ENCODE measurements at regions not wholly inside any gene's neighbourhood (a gene's known extent, or its start where the extent isn't known, plus 50 kb on each side); places are given as distances from the start of the nearest gene placed in this dataset.

GRCh38 chr12:90627180-90627896 is 327.6 kb downstream of the CCER1 start:
- no peaks in the 10 kb centered on the region for H3K23me2 ChIP-seq (ENCODE audit: insufficient read length, low read depth, low read length, poor library complexity, severe bottlenecking)
- no peak overlapping the region for H3K4me3 Mint-ChIP-seq

More at GRCh38 chr12:90627180-90627896, 327.6 kb downstream of the CCER1 start:
- H3K4me1 Mint-ChIP-seq, result no peaks in the 10 kb centered on the region; a peak in 1 of 4 replicates
- H3K9me3 ChIP-seq (ENCODE audit: control insufficient read depth, low read depth, low read length), result no peaks in the 10 kb centered on the region
- no peaks in the 10 kb centered on the region for H3K79me1 ChIP-seq (ENCODE audit: insufficient read depth, low read depth, low read length, poor library complexity, severe bottlenecking)
- H3T11ph ChIP-seq (ENCODE audit: low read length), result no peak overlapping the region
- H4K8ac ChIP-seq (replicated peaks; ENCODE audit: insufficient read length, low read depth, low read length), result no peak overlapping the region
- H3K27me3 ChIP-seq (ENCODE audit: insufficient read depth, low read length), result no peaks in the 10 kb centered on the region
- no peak for TF ChIP-seq CTCF (conservative IDR thresholded peaks at IDR 0.05)
- H3K14ac ChIP-seq (ENCODE audit: insufficient read depth, low read length), result no peak overlapping the region
- H3K9ac ChIP-seq (ENCODE audit: extremely low read depth, insufficient read length, low read length), result no peak overlapping the region
- H4K5ac ChIP-seq (ENCODE audit: insufficient read length, low read depth, low read length), result no peak overlapping the region
- H3K27ac ChIP-seq (ENCODE audit: insufficient read length, low read depth, low read length), result no peak overlapping the region
- no peaks in the 10 kb centered on the region for H4K20me1 ChIP-seq (ENCODE audit: control insufficient read depth, insufficient read depth, insufficient read length)
- no peak overlapping the region for H3K56ac ChIP-seq (ENCODE audit: insufficient read length, low read depth, low read length)
- H4K91ac ChIP-seq (ENCODE audit: insufficient read length, low read depth, low read length), result no peak overlapping the region
- no peak overlapping the region for H2AFZ ChIP-seq (ENCODE audit: low read length)
- no peak overlapping the region for H2BK15ac ChIP-seq (ENCODE audit: low read depth, low read length)
- H3K4me1 ChIP-seq (ENCODE audit: insufficient read depth, low read length), result no peaks in the 10 kb centered on the region
- no peaks in the 10 kb centered on the region for H3K27me3 Mint-ChIP-seq (ENCODE audit: low read depth)
- H3K9me3 Mint-ChIP-seq, result no peaks in the 10 kb centered on the region
- H3K18ac ChIP-seq (ENCODE audit: insufficient read length, low read depth, low read length), result no peak overlapping the region
- no peak for DNase-seq
- no peaks in the 10 kb centered on the region for H3K79me2 ChIP-seq (ENCODE audit: insufficient read depth, low read length)
- no peaks in the 10 kb centered on the region for H3K36me3 Mint-ChIP-seq (ENCODE audit: insufficient read depth in 1 of 3, low read depth in 3 of 3)
- no peak overlapping the region; a peak in 1 of 7 replicates for H3K27ac Mint-ChIP-seq
- H2BK5ac ChIP-seq (ENCODE audit: insufficient read length, low read length), result no peak overlapping the region
- H3K23ac ChIP-seq (ENCODE audit: insufficient read length, low read depth, low read length), result no peak overlapping the region
- no peak overlapping the region for H2BK12ac ChIP-seq (ENCODE audit: insufficient read length, low read depth, low read length)
- no peak overlapping the region for H2BK20ac ChIP-seq (ENCODE audit: low read depth, low read length, poor library complexity, severe bottlenecking)
- H2AK5ac ChIP-seq (ENCODE audit: insufficient read length, low read length), result no peak overlapping the region
- H3K4ac ChIP-seq (ENCODE audit: low read depth, low read length), result no peak overlapping the region
- H3K4me2 ChIP-seq (ENCODE audit: insufficient read depth, insufficient read length, low read length), result no peak overlapping the region
- no peak overlapping the region for H2BK120ac ChIP-seq (ENCODE audit: low read depth, low read length, poor library complexity, severe bottlenecking)
- WGBS (ENCODE audit: extremely low coverage, insufficient read length, low lambda C conversion rate), result no CpG with 5 or more reads among the region's 6 CpGs

Measured in H9 (cell line).